HUES64 (cell line): ENCODE measurements at regions not wholly inside any gene's neighbourhood (a gene's known extent, or its start where the extent isn't known, plus 50 kb on each side); places are given as distances from the start of the nearest gene placed in this dataset.
"Not testable (repeated sequence)": the region's sequence is repeated elsewhere in the genome, so short reads cannot be mapped to it uniquely, and the experiment has no call there.

ENCODE experiments used
- H3K27ac ChIP-seq: 2 replicates; pipeline ENCODE4 v1.7.0; 2013; ENCODE audit warnings: low read depth, low read length, inconsistent platforms
- H3K27me3 ChIP-seq: 2 replicates; pipeline ENCODE4 v1.6.1; 2013; ENCODE audit warnings: mild to moderate bottlenecking, low read length; ENCODE audit not compliant: insufficient read depth
- H3K36me3 ChIP-seq: 2 replicates; pipeline ENCODE4 v1.6.1; 2013; ENCODE audit warnings: mild to moderate bottlenecking, low read length; ENCODE audit not compliant: insufficient read depth
- H3K4me1 ChIP-seq: 2 replicates; pipeline ENCODE4 v1.6.1; 2013; ENCODE audit warnings: mild to moderate bottlenecking, low read length, moderate library complexity; ENCODE audit not compliant: insufficient read depth
- H3K4me3 ChIP-seq: 2 replicates; pipeline ENCODE4 v1.5.1; 2013; ENCODE audit warnings: mild to moderate bottlenecking, low read length, moderate library complexity
- H3K9ac ChIP-seq: 2 replicates; pipeline ENCODE4 v1.6.1; 2013; ENCODE audit warnings: mild to moderate bottlenecking, low read depth, low read length
- H3K9me3 ChIP-seq: 2 replicates; pipeline ENCODE4 v1.6.1; 2013; ENCODE audit warnings: low read depth, low read length; ENCODE audit not compliant: insufficient read depth
- WGBS: fragments of 150-250, 120-280 bp; methylation state at CpG from one replicate; pipeline ENCODE4 v1.1.7; 2013; ENCODE audit warnings: missing lambda C conversion rate; 5-methylcytosine and 5-hydroxymethylcytosine counted together

DNA sequence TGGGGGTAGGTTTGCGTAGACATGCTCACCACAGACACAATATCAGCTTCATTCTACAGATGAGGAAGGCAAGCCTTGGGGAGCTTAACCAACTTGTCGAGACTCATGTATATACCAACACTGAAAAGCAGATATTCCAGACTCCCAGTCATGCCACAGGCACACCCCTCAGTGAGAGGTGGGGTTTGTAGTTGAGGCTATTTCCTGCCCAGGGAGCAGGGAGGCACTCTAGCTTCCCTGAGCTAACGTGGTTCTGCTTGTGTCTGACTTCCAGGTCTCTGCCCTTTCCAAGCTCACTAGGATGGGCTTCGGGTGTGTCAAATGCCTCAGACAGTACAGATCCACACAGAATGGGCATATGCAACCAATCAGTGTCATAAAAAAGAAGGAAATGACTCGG is 122.3 kb upstream of the RUNX1 start:
- H3K4me1 ChIP-seq, result peaks cover 7% of the 10 kb centered on the region; the same call in 1 of the 2 replicates
- no peak overlapping the region for H3K9ac ChIP-seq
- no peak overlapping the region for H3K27ac ChIP-seq
- H3K36me3 ChIP-seq, result no peaks in the 10 kb centered on the region
- WGBS, result 90% methylated on average over 5 of the region's 5 CpGs
- H3K9me3 ChIP-seq, result no peaks in the 10 kb centered on the region
- no peak overlapping the region for H3K4me3 ChIP-seq
- no peaks in the 10 kb centered on the region for H3K27me3 ChIP-seq

DNA sequence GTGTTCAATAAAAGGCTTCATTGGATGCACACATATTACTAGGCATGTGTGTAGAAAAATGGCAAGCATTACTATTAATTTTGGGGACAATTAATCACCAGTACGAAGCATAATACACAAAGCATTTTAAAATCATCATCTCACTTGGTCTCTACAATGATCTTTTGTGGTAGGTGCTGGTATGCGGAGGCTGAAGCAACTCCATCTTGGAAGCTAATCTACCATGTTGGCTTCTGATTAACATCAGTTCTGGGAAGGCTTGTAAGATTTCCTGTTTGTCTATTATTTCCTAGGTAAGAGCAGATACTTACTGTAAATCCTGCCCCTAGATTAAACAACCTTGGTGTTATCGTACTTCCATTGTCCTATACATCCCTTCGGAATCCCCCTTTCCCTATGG is 121.7 kb upstream of the RUNX1 start:
- H3K36me3 ChIP-seq, result no peaks in the 10 kb centered on the region
- no peak overlapping the region for H3K4me3 ChIP-seq
- H3K9me3 ChIP-seq, result no peaks in the 10 kb centered on the region
- H3K9ac ChIP-seq, result no peak overlapping the region
- no peak overlapping the region for H3K27ac ChIP-seq
- 93% methylated on average over 3 of the region's 4 CpGs for WGBS
- peaks cover 7% of the 10 kb centered on the region; the same call in 1 of the 2 replicates for H3K4me1 ChIP-seq
- no peaks in the 10 kb centered on the region for H3K27me3 ChIP-seq

DNA sequence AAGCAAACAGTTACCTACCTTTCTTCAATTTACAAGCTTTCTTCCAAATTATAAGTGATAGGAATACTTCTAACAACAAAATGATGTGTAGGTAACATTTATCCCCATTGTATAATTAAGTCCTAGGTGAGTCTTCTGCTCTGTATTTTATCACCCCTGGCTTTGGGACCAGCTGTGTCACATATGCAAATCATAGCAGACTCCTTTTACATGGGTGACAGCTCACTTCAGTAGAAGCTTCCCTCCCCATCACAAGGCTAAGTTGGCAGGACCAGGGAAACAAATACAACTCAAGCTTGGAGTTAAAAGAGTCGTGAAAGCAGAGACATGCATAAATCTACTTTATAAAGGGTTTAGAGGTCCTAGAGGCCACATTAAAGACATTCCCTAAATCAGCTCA is 121.1 kb upstream of the RUNX1 start:
- Histone ChIP-seq H3K4me3 (no peak overlapping the region), H3K9ac (no peak overlapping the region), H3K36me3 (no peaks in the 10 kb centered on the region), H3K9me3 (peaks cover 2% of the 10 kb centered on the region; the same call in 1 of the 2 replicates), H3K27me3 (no peaks in the 10 kb centered on the region), H3K27ac (no peak overlapping the region), H3K4me1 (peaks cover 7% of the 10 kb centered on the region; the same call in 1 of the 2 replicates)
- 80% methylated on average over 1 of the region's 1 CpG for WGBS

DNA sequence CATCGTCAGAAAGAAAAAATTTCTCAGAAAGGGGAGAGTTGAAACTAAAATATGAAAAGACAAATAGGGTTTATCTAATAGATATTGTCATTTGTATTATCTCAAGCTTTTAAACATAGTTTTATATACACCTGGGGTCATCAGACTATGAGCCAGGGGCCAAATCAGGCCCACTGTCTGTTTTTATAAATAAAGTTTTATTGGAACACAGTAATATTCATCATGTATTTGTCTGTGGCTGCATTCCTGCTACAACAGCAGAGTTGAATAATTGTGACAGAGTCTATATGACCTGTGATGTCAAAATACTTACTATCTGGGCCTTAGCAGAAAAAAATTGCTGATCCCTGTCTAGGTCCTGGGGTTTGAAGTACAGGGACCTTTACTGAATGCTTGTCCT is 120.5 kb upstream of the RUNX1 start:
- Histone ChIP-seq H3K27ac (no peak overlapping the region), H3K4me3 (no peak overlapping the region), H3K27me3 (no peaks in the 10 kb centered on the region), H3K9ac (no peak overlapping the region), H3K9me3 (peaks cover 6% of the 10 kb centered on the region), H3K4me1 (peaks cover 7% of the 10 kb centered on the region; the same call in 1 of the 2 replicates), H3K36me3 (no peaks in the 10 kb centered on the region)
- WGBS, result 100% methylated on average over 1 of the region's 1 CpG

DNA sequence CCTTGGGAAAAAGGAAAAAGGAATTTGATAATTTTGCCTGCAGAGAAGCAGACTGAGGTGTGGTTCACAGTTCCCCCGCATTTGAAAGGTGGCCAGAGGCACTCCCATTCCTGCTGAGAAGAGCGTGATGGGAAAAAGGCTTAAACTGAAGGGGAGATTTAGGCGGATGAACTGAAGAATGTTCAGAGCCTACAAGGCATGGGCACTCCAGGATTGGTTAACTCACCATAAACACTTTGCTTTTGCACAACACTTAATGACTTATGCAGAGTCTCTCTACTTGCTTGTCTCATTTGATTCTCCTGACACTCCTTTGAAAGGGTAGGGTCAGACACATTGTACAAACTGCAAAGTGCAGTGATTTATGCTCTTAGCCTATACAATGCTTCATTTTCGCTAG is 119.6 kb upstream of the RUNX1 start:
- 71% methylated on average over 4 of the region's 4 CpGs for WGBS
- H3K4me3 ChIP-seq, result no peak overlapping the region

DNA sequence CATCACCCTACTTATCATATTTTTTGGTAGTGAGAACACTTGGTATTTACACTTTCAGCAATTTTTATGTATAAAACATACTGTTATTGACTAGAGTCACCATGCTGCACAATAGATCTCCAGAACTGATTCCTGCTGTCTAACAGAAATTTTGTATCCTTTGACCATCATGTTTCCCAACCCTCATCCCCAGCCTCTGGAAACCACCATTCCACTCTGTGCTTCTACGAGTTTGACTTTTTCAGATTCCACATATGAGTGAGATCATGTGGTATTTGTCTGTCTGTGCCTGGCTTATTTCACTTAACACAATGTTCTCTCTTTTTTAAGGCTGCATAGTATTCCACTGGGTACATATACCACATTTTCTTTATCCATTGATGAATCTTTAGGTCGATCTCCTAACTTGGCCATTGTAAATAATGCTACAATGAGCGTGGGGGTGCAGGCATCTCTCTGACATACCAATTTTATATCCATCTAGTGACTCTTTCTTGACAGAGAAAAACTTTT is 115.9 kb upstream of the RUNX1 start:
- WGBS, result 94% methylated on average over 3 of the region's 3 CpGs
- Histone ChIP-seq H3K27me3 (no peaks in the 10 kb centered on the region), H3K4me3 (no peak overlapping the region), H3K27ac (no peak overlapping the region), H3K36me3 (no peaks in the 10 kb centered on the region), H3K9ac (no peak overlapping the region), H3K4me1 (peaks cover 17% of the 10 kb centered on the region), H3K9me3 (peaks cover 6% of the 10 kb centered on the region)

More for the DNA sequence above, 119.6 kb upstream of the RUNX1 start:
- Histone ChIP-seq H3K9me3 (peaks cover 6% of the 10 kb centered on the region), H3K4me1 (peaks cover 7% of the 10 kb centered on the region; the same call in 1 of the 2 replicates), H3K36me3 (no peaks in the 10 kb centered on the region), H3K9ac (no peak overlapping the region), H3K27me3 (no peaks in the 10 kb centered on the region), H3K27ac (no peak overlapping the region)

DNA sequence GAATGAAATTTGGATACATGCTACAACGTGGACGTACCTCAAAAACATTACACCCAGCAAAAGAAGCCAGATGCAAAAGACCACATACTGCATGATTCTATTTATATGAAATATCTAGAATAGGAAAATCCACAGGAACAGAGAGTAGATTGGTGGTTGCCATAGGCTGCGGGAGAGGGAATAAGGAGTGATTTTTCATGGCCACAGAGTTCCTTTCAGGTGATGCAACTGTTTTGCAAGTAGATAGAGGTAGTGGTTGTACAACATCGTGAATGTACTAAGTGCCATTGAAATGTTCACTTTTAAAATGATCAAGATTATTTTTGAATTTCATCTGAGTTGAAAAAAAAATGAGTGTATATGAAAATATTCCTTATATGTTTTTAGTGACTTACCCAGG is 115.3 kb upstream of the RUNX1 start:
- no peaks in the 10 kb centered on the region for H3K27me3 ChIP-seq
- peaks cover 17% of the 10 kb centered on the region for H3K4me1 ChIP-seq
- no peak overlapping the region for H3K27ac ChIP-seq
- H3K36me3 ChIP-seq, result no peaks in the 10 kb centered on the region
- H3K4me3 ChIP-seq, result no peak overlapping the region
- H3K9ac ChIP-seq, result no peak overlapping the region
- WGBS, result 99% methylated on average over 2 of the region's 4 CpGs
- H3K9me3 ChIP-seq, result peaks cover 6% of the 10 kb centered on the region

DNA sequence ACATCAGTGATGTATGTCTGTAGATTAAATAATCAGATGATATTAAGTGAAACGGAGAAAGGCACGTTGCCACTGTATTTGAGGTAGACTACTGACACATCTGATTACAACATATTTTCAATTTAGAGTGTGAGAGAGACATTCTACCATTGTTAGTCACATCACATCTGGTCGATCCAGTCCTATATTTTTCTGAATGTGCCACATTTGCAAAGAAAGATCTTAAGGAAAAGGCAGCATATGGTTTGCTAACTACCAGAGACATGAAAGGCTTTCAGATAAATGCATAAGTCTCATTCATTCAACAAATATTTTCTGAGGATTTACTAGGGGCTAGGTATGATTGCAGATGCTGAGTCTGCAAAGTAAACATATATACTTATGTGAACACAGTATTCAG is 114.3 kb upstream of the RUNX1 start:
- no peaks in the 10 kb centered on the region for H3K36me3 ChIP-seq
- WGBS, result 97% methylated on average over 2 of the region's 3 CpGs

DNA sequence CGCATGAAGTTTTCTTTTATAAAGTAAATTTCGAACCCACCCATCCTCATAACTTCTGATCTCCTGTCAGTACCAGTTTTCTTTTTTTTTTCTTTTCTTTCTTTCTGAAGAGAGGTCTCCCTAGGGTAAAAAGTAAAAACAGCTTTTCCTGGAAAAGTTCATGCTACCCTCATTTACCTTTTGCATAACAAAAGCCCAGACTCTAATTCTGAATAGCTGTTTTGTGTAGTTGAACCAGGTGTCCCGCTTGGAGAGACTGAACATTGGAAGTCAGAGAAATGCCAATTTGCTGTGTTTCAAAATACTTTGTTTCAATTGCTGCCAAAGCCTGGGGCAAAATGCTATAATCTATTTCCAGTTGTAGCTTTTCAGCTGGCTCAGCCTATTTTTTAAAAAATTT is 113.7 kb upstream of the RUNX1 start:
- Histone ChIP-seq H3K9me3 (peaks cover 7% of the 10 kb centered on the region), H3K4me3 (no peak overlapping the region), H3K27ac (no peak overlapping the region), H3K4me1 (peaks cover 10% of the 10 kb centered on the region; the same call in 1 of the 2 replicates), H3K27me3 (no peaks in the 10 kb centered on the region), H3K9ac (no peak overlapping the region), H3K36me3 (no peaks in the 10 kb centered on the region)
- 94% methylated on average over 3 of the region's 3 CpGs for whole genome bisulfite sequencing

More for the DNA sequence above, 114.3 kb upstream of the RUNX1 start:
- Histone ChIP-seq H3K9ac (no peak overlapping the region), H3K4me3 (no peak overlapping the region), H3K9me3 (peaks cover 6% of the 10 kb centered on the region), H3K27ac (no peak overlapping the region), H3K27me3 (no peaks in the 10 kb centered on the region), H3K4me1 (peaks cover 12% of the 10 kb centered on the region)

DNA sequence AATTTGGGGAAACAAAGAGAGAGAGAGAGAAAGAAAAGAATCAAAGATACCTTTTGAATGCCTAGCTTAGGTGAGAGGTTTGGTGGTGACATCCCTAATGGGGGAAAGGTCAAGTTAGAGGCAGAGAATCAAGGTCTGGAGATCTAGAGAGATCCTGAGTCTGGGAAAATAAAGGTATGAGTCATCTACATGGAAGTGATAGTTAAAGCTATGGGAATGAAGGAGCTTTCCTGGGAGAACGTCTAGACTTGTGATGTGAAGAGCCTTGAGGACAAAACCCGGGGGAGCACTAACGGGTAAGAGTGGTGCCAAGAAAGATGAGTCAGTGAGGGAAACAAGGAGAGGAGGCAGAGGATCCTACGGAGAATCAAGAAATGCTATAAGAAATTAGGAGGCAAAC is 110.8 kb upstream of the RUNX1 start:
- 88% methylated on average over 4 of the region's 4 CpGs for WGBS
- no peaks in the 10 kb centered on the region for H3K36me3 ChIP-seq
- H3K27me3 ChIP-seq, result no peaks in the 10 kb centered on the region
- peaks cover 10% of the 10 kb centered on the region; the same call in 1 of the 2 replicates for H3K4me1 ChIP-seq
- peaks cover 10% of the 10 kb centered on the region for H3K9me3 ChIP-seq
- no peak overlapping the region for H3K9ac ChIP-seq
- no peak overlapping the region for H3K27ac ChIP-seq
- H3K4me3 ChIP-seq, result no peak overlapping the region

DNA sequence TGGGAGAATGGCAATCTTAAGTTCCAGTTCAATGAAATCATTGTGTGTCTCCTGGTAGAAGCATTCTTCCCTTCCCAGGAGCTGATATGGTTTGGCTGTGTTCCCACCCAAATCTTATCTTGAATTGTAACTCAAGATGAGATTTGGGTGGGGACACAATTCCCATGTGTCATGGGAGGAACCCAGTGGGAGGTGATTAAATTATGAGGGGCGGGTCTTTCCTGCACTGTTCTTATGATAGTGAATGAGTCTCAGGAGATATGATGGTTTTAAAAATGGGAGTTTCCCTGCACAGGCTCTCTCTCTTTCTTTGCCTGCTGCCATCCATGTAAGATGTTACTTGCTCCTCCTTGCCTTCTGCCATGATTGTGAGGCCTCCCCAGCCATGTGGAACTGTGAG is 108.3 kb upstream of the RUNX1 start:
- not testable (repeated sequence) for H3K36me3 ChIP-seq, H3K4me1 ChIP-seq, H3K27me3 ChIP-seq, H3K9ac ChIP-seq, H3K27ac ChIP-seq, H3K4me3 ChIP-seq, H3K9me3 ChIP-seq
- 71% methylated on average over 1 of the region's 1 CpG for WGBS
